ENCODE measurements at regions not wholly inside any gene's neighbourhood (a gene's known extent, or its start where the extent isn't known, plus 50 kb on each side); places are given as distances from the start of the nearest gene placed in this dataset.
A peak's percentile ranks its signal among the peaks of the same experiment; 100 is the strongest.

DNA sequence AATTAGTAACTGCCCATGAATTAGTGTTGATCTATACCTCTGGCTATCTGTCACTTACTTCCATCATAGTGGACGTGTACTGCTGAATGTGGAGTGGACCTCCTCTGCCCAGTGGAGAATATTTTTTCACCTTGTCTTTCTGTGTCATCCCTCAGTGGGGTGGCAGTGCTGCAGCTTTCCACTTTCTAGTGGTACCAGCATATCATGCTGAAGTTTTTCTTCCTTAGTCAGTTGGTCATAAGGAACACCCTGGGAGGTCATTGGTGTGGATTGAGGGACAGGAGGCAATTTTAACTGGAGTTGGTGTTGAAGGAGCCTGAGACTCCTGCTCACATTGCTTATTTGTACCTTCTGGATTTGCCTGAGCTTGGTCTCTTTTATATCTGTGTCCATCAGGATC lies 151.7 kb upstream of the ANKH start:
- H3K27me3 ChIP-seq: peaks cover 2% of the 10 kb centered on the region
- H3K4me1 ChIP-seq: no peaks in the 10 kb centered on the region
- H3K36me3 ChIP-seq: no peaks in the 10 kb centered on the region
- no peak for ATAC-seq
- 63% methylated on average over 1 of the region's 1 CpG; no CpG with 5 or more reads in 1 of the 2 donors for WGBS, 2 donors (ENCODE audit: low coverage in 1 of 2)
- no peak for TF ChIP-seq EP300 (IDR thresholded peaks at IDR 0.05)
- TF ChIP-seq POLR2AphosphoS5 (IDR thresholded peaks at IDR 0.05): no peak
- TF ChIP-seq, protein P1, sequence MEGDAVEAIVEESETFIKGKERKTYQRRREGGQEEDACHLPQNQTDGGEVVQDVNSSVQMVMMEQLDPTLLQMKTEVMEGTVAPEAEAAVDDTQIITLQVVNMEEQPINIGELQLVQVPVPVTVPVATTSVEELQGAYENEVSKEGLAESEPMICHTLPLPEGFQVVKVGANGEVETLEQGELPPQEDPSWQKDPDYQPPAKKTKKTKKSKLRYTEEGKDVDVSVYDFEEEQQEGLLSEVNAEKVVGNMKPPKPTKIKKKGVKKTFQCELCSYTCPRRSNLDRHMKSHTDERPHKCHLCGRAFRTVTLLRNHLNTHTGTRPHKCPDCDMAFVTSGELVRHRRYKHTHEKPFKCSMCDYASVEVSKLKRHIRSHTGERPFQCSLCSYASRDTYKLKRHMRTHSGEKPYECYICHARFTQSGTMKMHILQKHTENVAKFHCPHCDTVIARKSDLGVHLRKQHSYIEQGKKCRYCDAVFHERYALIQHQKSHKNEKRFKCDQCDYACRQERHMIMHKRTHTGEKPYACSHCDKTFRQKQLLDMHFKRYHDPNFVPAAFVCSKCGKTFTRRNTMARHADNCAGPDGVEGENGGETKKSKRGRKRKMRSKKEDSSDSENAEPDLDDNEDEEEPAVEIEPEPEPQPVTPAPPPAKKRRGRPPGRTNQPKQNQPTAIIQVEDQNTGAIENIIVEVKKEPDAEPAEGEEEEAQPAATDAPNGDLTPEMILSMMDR (IDR thresholded peaks at IDR 0.05): no peak
- TF ChIP-seq POLR2A (IDR thresholded peaks at IDR 0.05): no peak
- H3K27ac ChIP-seq: no peak overlapping the region
- H3K9me3 ChIP-seq: no peaks in the 10 kb centered on the region
- H3K4me3 ChIP-seq: no peak overlapping the region

- H3K4me3 ChIP-seq: no peak overlapping the region
- H3K9me3 ChIP-seq: no peaks in the 10 kb centered on the region
- whole genome bisulfite sequencing, 2 donors (ENCODE audit: low coverage in 1 of 2): 59 to 60% methylated on average over 5 to 7 of the region's 8 CpGs
- no peaks in the 10 kb centered on the region for H3K4me1 ChIP-seq
- H3K27me3 ChIP-seq: no peaks in the 10 kb centered on the region
- peak; percentile 43 for ATAC-seq
- no peak overlapping the region for H3K27ac ChIP-seq
- TF ChIP-seq POLR2A (IDR thresholded peaks at IDR 0.05) (no peak), EP300 (IDR thresholded peaks at IDR 0.05) (no peak)
- no peaks in the 10 kb centered on the region for H3K36me3 ChIP-seq
Observed at GRCh38 chr5:15021266-15022046, 149.9 kb upstream of the ANKH start.

DNA sequence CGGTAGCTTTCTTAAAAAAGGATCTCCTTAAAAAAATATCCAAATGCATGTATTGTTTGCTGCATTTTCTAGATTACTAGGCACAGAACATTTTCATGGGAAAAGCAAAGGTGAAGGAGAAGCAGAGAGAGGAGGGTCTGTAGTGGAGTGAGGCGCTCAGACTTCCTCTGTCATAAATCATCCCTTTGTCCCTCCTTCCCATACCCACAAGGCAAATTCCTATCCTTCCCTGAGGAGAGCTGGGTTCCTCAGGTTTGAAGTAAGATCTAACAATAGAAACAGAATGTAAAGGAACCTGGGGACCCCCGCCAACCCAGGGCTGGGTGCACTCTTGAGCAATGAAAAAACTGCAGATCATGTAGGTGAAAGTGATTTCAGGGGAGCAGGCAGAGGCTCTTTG lies 149.2 kb upstream of the ANKH start:
- TF ChIP-seq, protein P1 (IDR thresholded peaks at IDR 0.05): no peak
- TF ChIP-seq POLR2A (IDR thresholded peaks at IDR 0.05) (no peak), POLR2AphosphoS5 (IDR thresholded peaks at IDR 0.05) (no peak), EP300 (IDR thresholded peaks at IDR 0.05) (no peak)
- Histone ChIP-seq H3K9me3 (no peaks in the 10 kb centered on the region), H3K36me3 (no peaks in the 10 kb centered on the region), H3K4me3 (no peak overlapping the region), H3K4me1 (no peaks in the 10 kb centered on the region), H3K27me3 (no peaks in the 10 kb centered on the region), H3K27ac (no peak overlapping the region)
- ATAC-seq: no peak
- 76 to 96% methylated on average over 2 to 3 of the region's 3 CpGs for WGBS, 2 donors (ENCODE audit: low coverage in 1 of 2)

DNA sequence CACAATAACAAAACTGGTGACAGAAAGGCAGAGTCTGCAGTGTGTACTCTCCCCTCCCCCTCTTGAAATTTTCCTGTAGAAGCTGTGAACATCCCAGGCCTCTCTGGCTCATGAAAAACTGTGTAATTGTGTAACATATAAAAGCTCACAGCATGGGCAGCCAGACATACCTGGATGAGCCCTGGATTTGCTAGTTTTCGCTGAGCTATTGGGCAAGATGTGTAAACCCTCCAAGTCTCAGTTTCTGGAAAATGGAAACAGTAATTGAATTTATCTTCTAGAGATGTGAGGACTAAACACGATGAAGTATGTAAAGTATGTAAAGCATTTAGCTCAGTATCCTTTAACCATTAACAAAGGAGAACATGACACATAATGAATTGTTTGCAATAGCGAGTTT lies 143.2 kb upstream of the ANKH start:
- ATAC-seq: no peak
- TF ChIP-seq POLR2A (IDR thresholded peaks at IDR 0.05) (no peak), POLR2AphosphoS5 (IDR thresholded peaks at IDR 0.05) (no peak), EP300 (IDR thresholded peaks at IDR 0.05) (no peak)
- TF ChIP-seq, protein P1 (IDR thresholded peaks at IDR 0.05): no peak
- 37 to 60% methylated on average over 3 of the region's 3 CpGs for WGBS, 2 donors (ENCODE audit: low coverage in 1 of 2)
- Histone ChIP-seq H3K4me1 (peaks cover 0 to 15% (median 0%) of the 10 kb centered on the region in 3 donors), H3K9me3 (no peaks in the 10 kb centered on the region), H3K4me3 (no peak overlapping the region), H3K27ac (no peak overlapping the region), H3K36me3 (no peaks in the 10 kb centered on the region), H3K27me3 (no peaks in the 10 kb centered on the region)

DNA sequence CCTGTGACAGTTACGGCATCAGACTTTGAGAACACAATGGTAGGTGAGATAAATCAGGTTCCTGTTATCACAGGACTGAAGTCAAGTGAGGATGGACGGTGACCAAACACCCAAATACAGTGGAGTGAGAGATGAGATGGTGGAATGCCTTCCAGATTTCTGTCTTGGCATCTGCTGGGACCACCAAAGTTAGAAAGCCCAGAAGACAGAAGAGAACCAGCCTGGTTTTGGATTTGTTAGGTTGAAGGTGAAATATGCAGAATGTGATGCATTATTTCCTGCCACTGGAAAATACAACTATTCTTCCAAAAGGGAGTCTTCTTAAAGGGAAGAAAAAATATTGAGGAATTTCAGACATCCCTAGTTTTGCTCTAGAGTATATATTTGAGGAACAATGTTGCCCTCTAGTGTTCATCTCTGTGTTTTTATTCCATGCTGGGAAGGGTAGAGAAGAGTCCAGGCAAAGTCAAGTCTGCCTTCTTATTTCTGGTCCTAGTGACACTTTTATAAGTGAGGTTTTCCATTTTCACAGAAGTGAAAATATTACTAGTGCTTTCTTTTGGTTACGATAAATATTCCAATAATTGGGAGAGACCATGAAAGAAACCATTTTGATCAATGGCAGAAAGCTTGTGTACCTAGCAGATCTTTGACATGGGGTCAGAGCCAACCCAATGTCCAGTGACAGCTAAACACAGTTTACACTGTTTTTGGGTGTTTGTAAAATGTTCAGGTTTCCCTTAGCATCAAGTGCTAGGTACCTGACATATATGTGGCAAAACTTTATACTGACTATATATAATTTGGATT lies 142.3 kb upstream of the ANKH start:
- no peaks in the 10 kb centered on the region for H3K27me3 ChIP-seq
- peak; percentile 72 for ATAC-seq
- no peak overlapping the region for H3K4me3 ChIP-seq
- WGBS, 2 donors (ENCODE audit: low coverage in 1 of 2): 46 to 47% methylated on average over 3 of the region's 3 CpGs
- TF ChIP-seq, protein P1 (IDR thresholded peaks at IDR 0.05): peak; percentile 29 to 70 (median 68)
- TF ChIP-seq POLR2A (IDR thresholded peaks at IDR 0.05): no peak
- peaks cover 5 to 24% (median 6%) of the 10 kb centered on the region in 3 donors for H3K4me1 ChIP-seq
- H3K27ac ChIP-seq: no peak overlapping the region
- H3K36me3 ChIP-seq: no peaks in the 10 kb centered on the region
- no peaks in the 10 kb centered on the region for H3K9me3 ChIP-seq
